GM23338 (cell line): ENCODE measurements at regions not wholly inside any gene's neighbourhood (a gene's known extent, or its start where the extent isn't known, plus 50 kb on each side); places are given as distances from the start of the nearest gene placed in this dataset.

Source experiments
- ATAC-seq: fragments of 200-7000 bp; cut with Tn5 transposase; 3 replicates; pipeline ENCODE4 v1.9.1; 2020
- DNase-seq: peaks from one replicate; pipeline ENCODE4 v3.0.0-alpha.2; 2015; ENCODE audit warnings: low spot score
- H2AFZ ChIP-seq: fragments of 200-600 bp; sonication (generic); 2 replicates; pipeline ENCODE4 v1.8.0; 2016; ENCODE audit warnings: antibody characterized with exemption, mild to moderate bottlenecking, moderate library complexity
- H3F3A ChIP-seq: fragments of 200-600 bp; sonication (generic); replicated peaks from 2 replicates; pipeline ENCODE4 v1.8.0; 2017; ENCODE audit warnings: antibody characterized with exemption, mixed run types, low read depth
- H3K27ac ChIP-seq: fragments of 200-600 bp; sonication (generic); 2 replicates; pipeline ENCODE4 v1.6.1; 2016; ENCODE audit warnings: low read depth
- H3K27me3 ChIP-seq: fragments of 200-600 bp; sonication (generic); 2 replicates; pipeline ENCODE4 v1.8.0; 2016; ENCODE audit warnings: mild to moderate bottlenecking, mixed run types, moderate library complexity; ENCODE audit not compliant: insufficient read depth
- H3K36me3 ChIP-seq: fragments of 200-600 bp; sonication (generic); 2 replicates; pipeline ENCODE4 v1.8.0; 2016; ENCODE audit warnings: mild to moderate bottlenecking; ENCODE audit not compliant: insufficient read depth
- H3K4me1 ChIP-seq: fragments of 200-600 bp; sonication (generic); 2 replicates; pipeline ENCODE4 v1.8.0; 2016; ENCODE audit warnings: mild to moderate bottlenecking, moderate library complexity; ENCODE audit not compliant: insufficient read depth
- H3K4me2 ChIP-seq: fragments of 200-600 bp; sonication (generic); 2 replicates; pipeline ENCODE4 v1.7.1; 2017; ENCODE audit warnings: mixed run types
- H3K4me3 ChIP-seq: fragments of 200-600 bp; sonication (generic); 2 replicates; pipeline ENCODE4 v1.6.1; 2016; ENCODE audit warnings: mixed run types
- H3K79me2 ChIP-seq: fragments of 200-600 bp; sonication (generic); replicated peaks from 2 replicates; pipeline ENCODE4 v1.8.0; 2017; ENCODE audit warnings: mild to moderate bottlenecking; ENCODE audit not compliant: insufficient read depth
- H3K9me2 ChIP-seq: fragments of 200-600 bp; sonication (generic); 2 replicates; pipeline ENCODE4 v1.8.0; 2017; ENCODE audit not compliant: insufficient read depth
- H4K20me1 ChIP-seq: fragments of 200-600 bp; sonication (generic); replicated peaks from 2 replicates; pipeline ENCODE4 v1.8.0; 2017; ENCODE audit warnings: mild to moderate bottlenecking; ENCODE audit not compliant: insufficient read depth
- H3K27ac Mint-ChIP-seq: 2 replicates; pipeline ENCODE4 v1.8.0; 2020; ENCODE audit warnings: inconsistent platforms, mild to moderate bottlenecking, moderate library complexity, mixed read lengths
- H3K27me3 Mint-ChIP-seq: 3 replicates; pipeline ENCODE4 v1.8.0; 2022; ENCODE audit warnings: low read depth, mild to moderate bottlenecking, moderate library complexity, mixed read lengths, inconsistent platforms; ENCODE audit not compliant: insufficient read depth, poor library complexity
- H3K36me3 Mint-ChIP-seq: 3 replicates; pipeline ENCODE4 v1.8.0; 2021; ENCODE audit warnings: low read depth, mild to moderate bottlenecking, inconsistent platforms, moderate library complexity, mixed read lengths
- H3K4me1 Mint-ChIP-seq: 3 replicates; pipeline ENCODE4 v1.8.0; 2020; ENCODE audit warnings: mild to moderate bottlenecking, inconsistent platforms, mixed read lengths
- H3K4me3 Mint-ChIP-seq: 3 replicates; pipeline ENCODE4 v1.8.0; 2021; ENCODE audit warnings: moderate library complexity, mild to moderate bottlenecking, inconsistent platforms, mixed read lengths
- H3K9me3 Mint-ChIP-seq: 3 replicates; pipeline ENCODE4 v1.8.0; 2020; ENCODE audit warnings: moderate library complexity, mild to moderate bottlenecking, inconsistent platforms, mixed read lengths
- EZH2 ChIP-seq: fragments of 200-600 bp; sonication (generic); IDR thresholded peaks from one replicate; pipeline ENCODE4 v1.8.0; 2017; ENCODE audit warnings: antibody characterized with exemption, mild to moderate bottlenecking, low read depth; ENCODE audit not compliant: unreplicated experiment
- EZH2phosphoT487 ChIP-seq: fragments of 200-600 bp; sonication (generic); IDR thresholded peaks from one replicate; pipeline ENCODE4 v1.8.1; 2018; ENCODE audit warnings: antibody characterized with exemption; ENCODE audit not compliant: unreplicated experiment
- POLR2AphosphoS5 ChIP-seq: IDR thresholded peaks from 2 replicates; pipeline ENCODE4 v1.6.1; 2016; ENCODE audit warnings: antibody characterized with exemption, low read depth
- REST ChIP-seq: IDR thresholded peaks from one replicate; pipeline ENCODE4 v1.6.1; 2018; ENCODE audit warnings: antibody characterized with exemption; ENCODE audit not compliant: unreplicated experiment
- STAT1 ChIP-seq: IDR thresholded peaks from one replicate; pipeline ENCODE4 v1.6.1; 2016; ENCODE audit warnings: antibody characterized with exemption; ENCODE audit not compliant: unreplicated experiment
- TF ChIP-seq, protein P1 (sequence below): fragments of 250-450 bp; sonication (Bioruptor Pico); IDR thresholded peaks from 2 replicates; pipeline ENCODE4 v1.5.0; 2020; ENCODE audit warnings: mild to moderate bottlenecking, moderate library complexity
- TF ChIP-seq, protein P2 (sequence below), 2 experiments: fragments of 200-600 bp in 1 of 2; sonication (generic) in 1 of 2; conservative IDR thresholded peaks; 2 replicates each; pipeline versions ENCODE4 v1.5.1 to v1.6.1; 2016 to 2017; ENCODE audit warnings: antibody characterized with exemption in 2 of 2, low read depth in 2 of 2, mild to moderate bottlenecking in 2 of 2, moderate library complexity in 1 of 2

GRCh38 chr5:124642151-124642550, 104.3 kb downstream of the ZNF608 start (continued):
- TF ChIP-seq, protein P1, sequence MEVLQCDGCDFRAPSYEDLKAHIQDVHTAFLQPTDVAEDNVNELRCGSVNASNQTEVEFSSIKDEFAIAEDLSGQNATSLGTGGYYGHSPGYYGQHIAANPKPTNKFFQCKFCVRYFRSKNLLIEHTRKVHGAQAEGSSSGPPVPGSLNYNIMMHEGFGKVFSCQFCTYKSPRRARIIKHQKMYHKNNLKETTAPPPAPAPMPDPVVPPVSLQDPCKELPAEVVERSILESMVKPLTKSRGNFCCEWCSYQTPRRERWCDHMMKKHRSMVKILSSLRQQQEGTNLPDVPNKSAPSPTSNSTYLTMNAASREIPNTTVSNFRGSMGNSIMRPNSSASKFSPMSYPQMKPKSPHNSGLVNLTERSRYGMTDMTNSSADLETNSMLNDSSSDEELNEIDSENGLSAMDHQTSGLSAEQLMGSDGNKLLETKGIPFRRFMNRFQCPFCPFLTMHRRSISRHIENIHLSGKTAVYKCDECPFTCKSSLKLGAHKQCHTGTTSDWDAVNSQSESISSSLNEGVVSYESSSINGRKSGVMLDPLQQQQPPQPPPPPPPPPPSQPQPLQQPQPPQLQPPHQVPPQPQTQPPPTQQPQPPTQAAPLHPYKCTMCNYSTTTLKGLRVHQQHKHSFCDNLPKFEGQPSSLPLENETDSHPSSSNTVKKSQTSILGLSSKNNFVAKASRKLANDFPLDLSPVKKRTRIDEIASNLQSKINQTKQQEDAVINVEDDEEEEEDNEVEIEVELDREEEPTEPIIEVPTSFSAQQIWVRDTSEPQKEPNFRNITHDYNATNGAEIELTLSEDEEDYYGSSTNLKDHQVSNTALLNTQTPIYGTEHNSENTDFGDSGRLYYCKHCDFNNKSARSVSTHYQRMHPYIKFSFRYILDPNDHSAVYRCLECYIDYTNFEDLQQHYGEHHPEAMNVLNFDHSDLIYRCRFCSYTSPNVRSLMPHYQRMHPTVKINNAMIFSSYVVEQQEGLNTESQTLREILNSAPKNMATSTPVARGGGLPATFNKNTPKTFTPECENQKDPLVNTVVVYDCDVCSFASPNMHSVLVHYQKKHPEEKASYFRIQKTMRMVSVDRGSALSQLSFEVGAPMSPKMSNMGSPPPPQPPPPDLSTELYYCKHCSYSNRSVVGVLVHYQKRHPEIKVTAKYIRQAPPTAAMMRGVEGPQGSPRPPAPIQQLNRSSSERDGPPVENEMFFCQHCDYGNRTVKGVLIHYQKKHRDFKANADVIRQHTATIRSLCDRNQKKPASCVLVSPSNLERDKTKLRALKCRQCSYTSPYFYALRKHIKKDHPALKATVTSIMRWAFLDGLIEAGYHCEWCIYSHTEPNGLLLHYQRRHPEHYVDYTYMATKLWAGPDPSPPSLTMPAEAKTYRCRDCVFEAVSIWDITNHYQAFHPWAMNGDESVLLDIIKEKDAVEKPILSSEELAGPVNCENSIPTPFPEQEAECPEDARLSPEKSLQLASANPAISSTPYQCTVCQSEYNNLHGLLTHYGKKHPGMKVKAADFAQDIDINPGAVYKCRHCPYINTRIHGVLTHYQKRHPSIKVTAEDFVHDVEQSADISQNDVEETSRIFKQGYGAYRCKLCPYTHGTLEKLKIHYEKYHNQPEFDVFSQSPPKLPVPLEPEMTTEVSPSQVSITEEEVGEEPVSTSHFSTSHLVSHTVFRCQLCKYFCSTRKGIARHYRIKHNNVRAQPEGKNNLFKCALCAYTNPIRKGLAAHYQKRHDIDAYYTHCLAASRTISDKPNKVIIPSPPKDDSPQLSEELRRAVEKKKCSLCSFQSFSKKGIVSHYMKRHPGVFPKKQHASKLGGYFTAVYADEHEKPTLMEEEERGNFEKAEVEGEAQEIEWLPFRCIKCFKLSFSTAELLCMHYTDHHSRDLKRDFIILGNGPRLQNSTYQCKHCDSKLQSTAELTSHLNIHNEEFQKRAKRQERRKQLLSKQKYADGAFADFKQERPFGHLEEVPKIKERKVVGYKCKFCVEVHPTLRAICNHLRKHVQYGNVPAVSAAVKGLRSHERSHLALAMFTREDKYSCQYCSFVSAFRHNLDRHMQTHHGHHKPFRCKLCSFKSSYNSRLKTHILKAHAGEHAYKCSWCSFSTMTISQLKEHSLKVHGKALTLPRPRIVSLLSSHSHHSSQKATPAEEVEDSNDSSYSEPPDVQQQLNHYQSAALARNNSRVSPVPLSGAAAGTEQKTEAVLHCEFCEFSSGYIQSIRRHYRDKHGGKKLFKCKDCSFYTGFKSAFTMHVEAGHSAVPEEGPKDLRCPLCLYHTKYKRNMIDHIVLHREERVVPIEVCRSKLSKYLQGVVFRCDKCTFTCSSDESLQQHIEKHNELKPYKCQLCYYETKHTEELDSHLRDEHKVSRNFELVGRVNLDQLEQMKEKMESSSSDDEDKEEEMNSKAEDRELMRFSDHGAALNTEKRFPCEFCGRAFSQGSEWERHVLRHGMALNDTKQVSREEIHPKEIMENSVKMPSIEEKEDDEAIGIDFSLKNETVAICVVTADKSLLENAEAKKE (CRISPR knock-in tag): no peak
- TF ChIP-seq EZH2phosphoT487: no peak
- no peak for TF ChIP-seq REST

DNA sequence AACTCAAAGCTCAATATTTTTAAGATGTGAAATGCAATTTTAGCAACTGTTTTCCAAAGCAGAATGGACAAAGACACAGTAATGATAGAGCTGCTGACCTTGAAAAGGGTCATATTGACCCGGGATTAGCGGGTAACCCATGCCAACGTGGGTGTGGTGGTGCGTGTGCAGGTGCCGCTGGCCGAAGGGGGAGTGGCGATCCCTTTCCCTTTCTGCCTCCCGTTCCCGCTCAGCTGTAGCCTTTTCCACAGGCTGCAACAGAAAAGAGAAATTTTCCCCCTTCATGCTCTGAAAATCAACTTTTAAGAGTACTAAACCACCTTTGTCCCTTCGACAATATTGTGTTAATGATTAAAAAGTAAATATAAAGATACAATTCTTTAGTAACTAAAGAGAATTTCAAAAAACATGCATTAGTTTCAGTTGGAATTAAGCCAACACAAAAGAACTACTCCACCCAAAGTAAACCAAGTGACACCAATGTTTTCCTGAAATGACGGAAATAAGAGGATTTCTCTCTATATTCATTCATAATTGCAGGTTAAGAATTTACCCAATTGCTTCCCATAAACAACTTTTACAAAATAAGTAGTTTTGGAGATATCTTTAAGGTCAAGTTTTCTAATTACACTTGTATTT, 105.2 kb downstream of the ZNF608 start:
- no peak overlapping the region for H3K4me3 Mint-ChIP-seq
- no peaks in the 10 kb centered on the region for H3K27me3 ChIP-seq
- H4K20me1 ChIP-seq: no peaks in the 10 kb centered on the region
- no peak overlapping the region for H3K27ac Mint-ChIP-seq
- H3K79me2 ChIP-seq: 0 out of 2 replicates have a peak, but pooled peaks cover 4% of the 10 kb centered on the region
- peaks cover 61% of the 10 kb centered on the region for H3K4me1 Mint-ChIP-seq
- DNase-seq (no peak), ATAC-seq (no peak)
- H3K4me3 ChIP-seq: no peak overlapping the region
- H3K36me3 ChIP-seq: no peaks in the 10 kb centered on the region
- H3K36me3 Mint-ChIP-seq: peaks cover 54% of the 10 kb centered on the region
- no peak overlapping the region for H3K27ac ChIP-seq
- no peak overlapping the region for H3K4me2 ChIP-seq
- no peaks in the 10 kb centered on the region for H3K9me2 ChIP-seq
- peaks cover 2% of the 10 kb centered on the region for H3K27me3 Mint-ChIP-seq
- H2AFZ ChIP-seq: no peak overlapping the region
- peaks cover 63% of the 10 kb centered on the region for H3K4me1 ChIP-seq
- H3F3A ChIP-seq: 0 out of 2 replicates have a peak, but pooled peaks cover 6% of the 10 kb centered on the region
- no peaks in the 10 kb centered on the region for H3K9me3 Mint-ChIP-seq
- TF ChIP-seq, protein P2, sequence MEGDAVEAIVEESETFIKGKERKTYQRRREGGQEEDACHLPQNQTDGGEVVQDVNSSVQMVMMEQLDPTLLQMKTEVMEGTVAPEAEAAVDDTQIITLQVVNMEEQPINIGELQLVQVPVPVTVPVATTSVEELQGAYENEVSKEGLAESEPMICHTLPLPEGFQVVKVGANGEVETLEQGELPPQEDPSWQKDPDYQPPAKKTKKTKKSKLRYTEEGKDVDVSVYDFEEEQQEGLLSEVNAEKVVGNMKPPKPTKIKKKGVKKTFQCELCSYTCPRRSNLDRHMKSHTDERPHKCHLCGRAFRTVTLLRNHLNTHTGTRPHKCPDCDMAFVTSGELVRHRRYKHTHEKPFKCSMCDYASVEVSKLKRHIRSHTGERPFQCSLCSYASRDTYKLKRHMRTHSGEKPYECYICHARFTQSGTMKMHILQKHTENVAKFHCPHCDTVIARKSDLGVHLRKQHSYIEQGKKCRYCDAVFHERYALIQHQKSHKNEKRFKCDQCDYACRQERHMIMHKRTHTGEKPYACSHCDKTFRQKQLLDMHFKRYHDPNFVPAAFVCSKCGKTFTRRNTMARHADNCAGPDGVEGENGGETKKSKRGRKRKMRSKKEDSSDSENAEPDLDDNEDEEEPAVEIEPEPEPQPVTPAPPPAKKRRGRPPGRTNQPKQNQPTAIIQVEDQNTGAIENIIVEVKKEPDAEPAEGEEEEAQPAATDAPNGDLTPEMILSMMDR (conservative IDR thresholded peaks at IDR 0.05; ENCODE audit: low read depth in 2 of 2): no peak
- TF ChIP-seq REST: no peak
- no peak for TF ChIP-seq STAT1
- no peak for TF ChIP-seq EZH2
- no peak for TF ChIP-seq POLR2AphosphoS5
